Natural killer cell treated with Interleukin-12 subunit alpha and Interleukin-12 subunit beta and Interleukin-15 and Interleukin-18, amount 100 ng/mL, for 72 hours (primary cell): ENCODE measurements at regions not wholly inside any gene's neighbourhood (a gene's known extent, or its start where the extent isn't known, plus 50 kb on each side); places are given as distances from the start of the nearest gene placed in this dataset.
A peak's percentile ranks its signal among the peaks of the same experiment; 100 is the strongest.

Experiments
- ATAC-seq, 2 donors: fragments of 150-1000 bp; cut with Tn5 transposase in 1 of 2; sonication (Bioruptor Pico), chemical (Tn5 transposase) in 1 of 2; 2 replicates each; pipeline ENCODE4 v1.10.0; 2021
- DNase-seq: peaks from one replicate; pipeline ENCODE4 v3.0.0; 2022; ENCODE audit warnings: low spot score
- H3K27ac Mint-ChIP-seq, 2 donors: 1 replicate in 1 of 2; 2 replicates in 1 of 2; pipeline ENCODE4 v1.8.0; 2022; ENCODE audit warnings: mixed read lengths in 2 of 2, mild to moderate bottlenecking in 1 of 2, moderate library complexity in 1 of 2
- H3K27me3 Mint-ChIP-seq, 2 donors: 1 replicate in 1 of 2; 2 replicates in 1 of 2; pipeline ENCODE4 v1.8.0; 2022; ENCODE audit warnings: mixed read lengths in 2 of 2
- H3K36me3 Mint-ChIP-seq: one replicate; pipeline ENCODE4 v1.8.0; 2022; ENCODE audit warnings: mixed read lengths
- H3K4me1 Mint-ChIP-seq, 2 donors: 1 replicate in 1 of 2; 2 replicates in 1 of 2; pipeline ENCODE4 v1.8.0; 2022; ENCODE audit warnings: low read depth in 2 of 2, mixed read lengths in 2 of 2, mild to moderate bottlenecking in 1 of 2
- H3K4me3 Mint-ChIP-seq: one replicate; pipeline ENCODE4 v1.8.0; 2022; ENCODE audit warnings: mixed read lengths
- H3K9me3 Mint-ChIP-seq: 2 replicates; pipeline ENCODE4 v1.8.0; 2022; ENCODE audit warnings: mixed read lengths

GRCh38 chr1:34681480-34682451 lies 73.1 kb upstream of the GJB5 start:
- peak; percentile 73 for DNase-seq
- Mint-ChIP-seq H3K27ac (no peak overlapping the region), H3K27me3 (peaks cover 24 to 55% of the 10 kb centered on the region in 2 donors), H3K9me3 (no peaks in the 10 kb centered on the region), H3K4me1 (no peaks in the 10 kb centered on the region), H3K4me3 (no peak overlapping the region), H3K36me3 (no peaks in the 10 kb centered on the region)
- no peak for ATAC-seq

- Mint-ChIP-seq H3K36me3 (no peaks in the 10 kb centered on the region), H3K4me1 (no peaks in the 10 kb centered on the region), H3K9me3 (no peaks in the 10 kb centered on the region), H3K4me3 (no peak overlapping the region), H3K27me3 (peaks cover 25 to 55% of the 10 kb centered on the region in 2 donors), H3K27ac (no peak overlapping the region)
- DNase-seq (no peak), ATAC-seq (no peak)
These were observed 72.2 kb upstream of the GJB5 start for GRCh38 chr1:34682452-34683223.

- Mint-ChIP-seq H3K9me3 (no peaks in the 10 kb centered on the region), H3K4me1 (no peaks in the 10 kb centered on the region), H3K27me3 (peaks cover 32 to 53% of the 10 kb centered on the region in 2 donors), H3K4me3 (no peak overlapping the region), H3K27ac (no peak overlapping the region), H3K36me3 (no peaks in the 10 kb centered on the region)
- peak in 1 of 2 donors; percentile 13 for ATAC-seq
- no peak for DNase-seq
These were observed 71.2 kb upstream of the GJB5 start for GRCh38 chr1:34683616-34684015.

- DNase-seq (no peak), ATAC-seq (peak in 1 of 2 donors; percentile 36)
- no peaks in the 10 kb centered on the region for H3K36me3 Mint-ChIP-seq
- H3K27ac Mint-ChIP-seq: no peak overlapping the region
- no peaks in the 10 kb centered on the region for H3K4me1 Mint-ChIP-seq
- H3K4me3 Mint-ChIP-seq: no peak overlapping the region
- H3K9me3 Mint-ChIP-seq: no peaks in the 10 kb centered on the region
- H3K27me3 Mint-ChIP-seq: peaks cover 26 to 46% of the 10 kb centered on the region in 2 donors
These were observed 70.6 kb upstream of the GJB5 start for GRCh38 chr1:34684266-34684665.

GRCh38 chr1:34685225-34685624 lies 69.6 kb upstream of the GJB5 start:
- H3K27ac Mint-ChIP-seq: no peak overlapping the region
- no peak overlapping the region for H3K4me3 Mint-ChIP-seq
- ATAC-seq (no peak), DNase-seq (no peak)
- peaks cover 31 to 46% of the 10 kb centered on the region in 2 donors for H3K27me3 Mint-ChIP-seq
- no peaks in the 10 kb centered on the region for H3K9me3 Mint-ChIP-seq
- no peaks in the 10 kb centered on the region for H3K36me3 Mint-ChIP-seq
- no peaks in the 10 kb centered on the region for H3K4me1 Mint-ChIP-seq

- no peaks in the 10 kb centered on the region for H3K4me1 Mint-ChIP-seq
- no peaks in the 10 kb centered on the region for H3K9me3 Mint-ChIP-seq
- DNase-seq: no peak
- no peak overlapping the region for H3K4me3 Mint-ChIP-seq
- H3K27ac Mint-ChIP-seq: no peak overlapping the region
- H3K36me3 Mint-ChIP-seq: no peaks in the 10 kb centered on the region
- ATAC-seq: no peak
- H3K27me3 Mint-ChIP-seq: peaks cover 33 to 48% of the 10 kb centered on the region in 2 donors
These were observed 68.3 kb upstream of the GJB5 start for GRCh38 chr1:34686531-34686930.

GRCh38 chr1:34688006-34688741 lies 66.7 kb upstream of the GJB5 start:
- H3K36me3 Mint-ChIP-seq: no peaks in the 10 kb centered on the region
- H3K9me3 Mint-ChIP-seq: no peaks in the 10 kb centered on the region
- no peak overlapping the region for H3K4me3 Mint-ChIP-seq
- H3K4me1 Mint-ChIP-seq: no peaks in the 10 kb centered on the region
- H3K27ac Mint-ChIP-seq: no peak overlapping the region
- peaks cover 34 to 46% of the 10 kb centered on the region in 2 donors for H3K27me3 Mint-ChIP-seq
- DNase-seq (no peak), ATAC-seq (peak in 1 of 2 donors; percentile 44)

- no peaks in the 10 kb centered on the region for H3K9me3 Mint-ChIP-seq
- H3K27me3 Mint-ChIP-seq: peaks cover 32 to 40% of the 10 kb centered on the region in 2 donors
- H3K27ac Mint-ChIP-seq: no peak overlapping the region
- DNase-seq: no peak
- H3K4me1 Mint-ChIP-seq: no peaks in the 10 kb centered on the region
- H3K4me3 Mint-ChIP-seq: no peak overlapping the region
- no peak for ATAC-seq
- H3K36me3 Mint-ChIP-seq: no peaks in the 10 kb centered on the region
These were observed 64.6 kb upstream of the GJB5 start for GRCh38 chr1:34690269-34690668.

- Mint-ChIP-seq H3K4me3 (no peak overlapping the region), H3K27me3 (peaks cover 27 to 35% of the 10 kb centered on the region in 2 donors), H3K27ac (no peak overlapping the region), H3K36me3 (no peaks in the 10 kb centered on the region), H3K4me1 (no peaks in the 10 kb centered on the region), H3K9me3 (no peaks in the 10 kb centered on the region)
- ATAC-seq: no peak
- DNase-seq: no peak
These were observed 61.8 kb upstream of the GJB5 start for GRCh38 chr1:34693081-34693480.

GRCh38 chr1:34694383-34694782 lies 60.5 kb upstream of the GJB5 start:
- ATAC-seq (no peak), DNase-seq (no peak)
- Mint-ChIP-seq H3K4me3 (no peak overlapping the region), H3K27me3 (peaks cover 29 to 32% of the 10 kb centered on the region in 2 donors), H3K27ac (no peak overlapping the region), H3K36me3 (no peaks in the 10 kb centered on the region), H3K9me3 (no peaks in the 10 kb centered on the region), H3K4me1 (no peaks in the 10 kb centered on the region)

GRCh38 chr1:34695580-34695979 lies 59.3 kb upstream of the GJB5 start:
- no peak overlapping the region for H3K27ac Mint-ChIP-seq
- peaks cover 23 to 29% of the 10 kb centered on the region in 2 donors for H3K27me3 Mint-ChIP-seq
- ATAC-seq (no peak), DNase-seq (no peak)
- no peaks in the 10 kb centered on the region for H3K36me3 Mint-ChIP-seq
- H3K4me1 Mint-ChIP-seq: no peaks in the 10 kb centered on the region
- H3K4me3 Mint-ChIP-seq: no peak overlapping the region
- H3K9me3 Mint-ChIP-seq: no peaks in the 10 kb centered on the region

- ATAC-seq (no peak), DNase-seq (no peak)
- Mint-ChIP-seq H3K36me3 (no peaks in the 10 kb centered on the region), H3K4me3 (no peak overlapping the region), H3K4me1 (no peaks in the 10 kb centered on the region), H3K27me3 (peaks cover 21 to 25% of the 10 kb centered on the region in 2 donors), H3K27ac (no peak overlapping the region), H3K9me3 (no peaks in the 10 kb centered on the region)
These were observed 58.6 kb upstream of the GJB5 start for GRCh38 chr1:34696230-34696629.

- no peaks in the 10 kb centered on the region for H3K36me3 Mint-ChIP-seq
- H3K4me1 Mint-ChIP-seq: no peaks in the 10 kb centered on the region
- no peaks in the 10 kb centered on the region for H3K9me3 Mint-ChIP-seq
- H3K27ac Mint-ChIP-seq: no peak overlapping the region
- H3K4me3 Mint-ChIP-seq: no peak overlapping the region
- DNase-seq (no peak), ATAC-seq (no peak)
- H3K27me3 Mint-ChIP-seq: peaks cover 18 to 25% of the 10 kb centered on the region in 2 donors
These were observed 57.9 kb upstream of the GJB5 start for GRCh38 chr1:34696981-34697380.
